ENCODE measurements at regions not wholly inside any gene's neighbourhood (a gene's known extent, or its start where the extent isn't known, plus 50 kb on each side); places are given as distances from the start of the nearest gene placed in this dataset.

DNA sequence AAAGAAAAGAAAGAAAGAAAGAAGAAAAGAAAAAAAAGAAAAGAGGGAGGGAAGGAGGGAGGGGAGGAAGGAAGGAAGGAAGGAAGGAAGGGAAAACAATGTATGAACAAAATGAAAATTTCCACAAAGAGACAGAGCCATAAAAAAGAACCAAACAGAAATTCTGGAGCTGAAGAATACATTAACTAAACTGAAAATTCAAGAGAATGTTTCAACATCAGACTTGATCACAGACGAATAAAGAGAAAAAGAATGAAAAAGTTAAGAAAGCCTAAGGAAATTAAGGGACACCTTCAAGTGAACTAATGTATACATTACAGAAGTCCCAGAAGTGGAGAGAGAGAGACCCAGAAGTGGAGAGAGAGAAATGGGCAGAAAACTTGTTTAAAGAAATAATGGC, 60.9 kb upstream of the RAB6C start:
- TF ChIP-seq, protein P1, sequence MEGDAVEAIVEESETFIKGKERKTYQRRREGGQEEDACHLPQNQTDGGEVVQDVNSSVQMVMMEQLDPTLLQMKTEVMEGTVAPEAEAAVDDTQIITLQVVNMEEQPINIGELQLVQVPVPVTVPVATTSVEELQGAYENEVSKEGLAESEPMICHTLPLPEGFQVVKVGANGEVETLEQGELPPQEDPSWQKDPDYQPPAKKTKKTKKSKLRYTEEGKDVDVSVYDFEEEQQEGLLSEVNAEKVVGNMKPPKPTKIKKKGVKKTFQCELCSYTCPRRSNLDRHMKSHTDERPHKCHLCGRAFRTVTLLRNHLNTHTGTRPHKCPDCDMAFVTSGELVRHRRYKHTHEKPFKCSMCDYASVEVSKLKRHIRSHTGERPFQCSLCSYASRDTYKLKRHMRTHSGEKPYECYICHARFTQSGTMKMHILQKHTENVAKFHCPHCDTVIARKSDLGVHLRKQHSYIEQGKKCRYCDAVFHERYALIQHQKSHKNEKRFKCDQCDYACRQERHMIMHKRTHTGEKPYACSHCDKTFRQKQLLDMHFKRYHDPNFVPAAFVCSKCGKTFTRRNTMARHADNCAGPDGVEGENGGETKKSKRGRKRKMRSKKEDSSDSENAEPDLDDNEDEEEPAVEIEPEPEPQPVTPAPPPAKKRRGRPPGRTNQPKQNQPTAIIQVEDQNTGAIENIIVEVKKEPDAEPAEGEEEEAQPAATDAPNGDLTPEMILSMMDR (conservative IDR thresholded peaks at IDR 0.05 in 1 of 2, IDR thresholded peaks at IDR 0.05 in 1 of 2; ENCODE audit: low read depth in 1 of 2, low read length in 2 of 2), result no peak
- no peak for TF ChIP-seq EZH2 (IDR thresholded peaks at IDR 0.05; ENCODE audit: low read length, missing control alignments)
